H1 (cell line): ENCODE measurements at regions not wholly inside any gene's neighbourhood (a gene's known extent, or its start where the extent isn't known, plus 50 kb on each side); places are given as distances from the start of the nearest gene placed in this dataset.

Experiments
- CTCF ChIA-PET: fragments of 300-600 bp; sonication (Branson Sonifier 250); formaldehyde crosslinking; loops from one replicate; lab custom pipeline; 2021; ENCODE audit not compliant: partially characterized antibody; lab: Charles Lee
- POLR2A ChIA-PET: fragments of 300-600 bp; sonication (Branson Sonifier 250); formaldehyde crosslinking; loops from one replicate; lab custom pipeline; 2021; ENCODE audit warnings: inconsistent platforms; ENCODE audit not compliant: partially characterized antibody; lab: Charles Lee
- DNase-seq, 2 experiments: peaks; one replicate each; pipeline versions ENCODE4 v3.0.0 to v3.0.0-alpha.2; 2010 to 2022; ENCODE audit warnings: low spot score in 2 of 2, low read depth in 1 of 2, mixed read lengths in 1 of 2
- FAIRE-seq: peaks from 2 replicates; lab custom pipeline; 2011; peaks lifted over from hg19 to GRCh38; lab: Jason Lieb, UNC
- H2AFZ ChIP-seq: 2 replicates; pipeline ENCODE4 v1.8.1; 2012; ENCODE audit warnings: low read length, inconsistent platforms
- H2AK5ac ChIP-seq: 2 replicates; pipeline ENCODE4 v1.6.1; 2013; ENCODE audit warnings: low read depth, low read length
- H2BK120ac ChIP-seq: replicated peaks from 2 replicates; pipeline ENCODE3; 2013; ENCODE audit warnings: low read depth, low read length, inconsistent platforms
- H2BK12ac ChIP-seq: 2 replicates; pipeline ENCODE4 v1.6.1; 2013; ENCODE audit warnings: low read depth, low read length
- H2BK15ac ChIP-seq: 2 replicates; pipeline ENCODE4 v1.6.1; 2013; ENCODE audit warnings: low read length
- H2BK20ac ChIP-seq: 2 replicates; pipeline ENCODE4 v1.6.1; 2013; ENCODE audit warnings: low read length
- H2BK5ac ChIP-seq: 2 replicates; pipeline ENCODE4 v1.6.1; 2013; ENCODE audit warnings: low read depth, low read length
- H3K14ac ChIP-seq: 2 replicates; pipeline ENCODE4 v1.6.1; 2013; ENCODE audit warnings: inconsistent platforms; ENCODE audit not compliant: insufficient read length
- H3K18ac ChIP-seq: 2 replicates; pipeline ENCODE4 v1.6.1; 2013; ENCODE audit warnings: low read length; ENCODE audit errors: extremely low read depth
- H3K23ac ChIP-seq: 2 replicates; pipeline ENCODE4 v1.6.1; 2013; ENCODE audit warnings: inconsistent platforms; ENCODE audit not compliant: insufficient read length
- H3K23me2 ChIP-seq: 2 replicates; pipeline ENCODE4 v1.6.1; 2013; ENCODE audit warnings: low read depth, low read length
- H3K27ac ChIP-seq: 2 replicates; pipeline ENCODE4 v1.6.1; 2011; ENCODE audit warnings: low read depth, low read length, inconsistent platforms
- H3K27me3 ChIP-seq, 4 experiments: replicated peaks in 1 of 4; 1 replicate in 1 of 4; 2 replicates in 3 of 4; pipeline versions ENCODE4 v1.6.1 to v1.8.1; 2011 to 2013; ENCODE audit warnings: low read length in 3 of 4, mild to moderate bottlenecking in 3 of 4, inconsistent platforms in 2 of 4, mixed read lengths in 2 of 4, moderate library complexity in 1 of 4; ENCODE audit not compliant: control insufficient read depth in 3 of 4, insufficient read depth in 3 of 4; ENCODE audit errors: extremely low read depth in 1 of 4
- H3K36me3 ChIP-seq, 4 experiments: 2 replicates each; pipeline versions ENCODE4 v1.6.1 to v1.8.1; 2011 to 2013; ENCODE audit warnings: mild to moderate bottlenecking in 4 of 4, low read length in 3 of 4, moderate library complexity in 2 of 4, control low read depth in 1 of 4, inconsistent platforms in 1 of 4; ENCODE audit not compliant: insufficient read depth in 4 of 4, control insufficient read depth in 2 of 4
- H3K4ac ChIP-seq: replicated peaks from 2 replicates; pipeline ENCODE3; 2013; ENCODE audit warnings: low read length, low read depth, mixed read lengths, inconsistent platforms; ENCODE audit not compliant: insufficient read length
- H3K4me1 ChIP-seq, 4 experiments: replicated peaks in 1 of 4; 1 replicate in 1 of 4; 2 replicates in 3 of 4; pipeline versions ENCODE4 v1.6.1 to v1.8.1; 2011 to 2013; ENCODE audit warnings: low read length in 3 of 4, inconsistent platforms in 2 of 4, mixed read lengths in 1 of 4; ENCODE audit not compliant: insufficient read depth in 4 of 4, control insufficient read depth in 3 of 4
- H3K4me2 ChIP-seq, 2 experiments: 2 replicates each; pipeline versions ENCODE4 v1.6.1 to v1.8.1; 2011 to 2013; ENCODE audit warnings: low read depth in 2 of 2, low read length in 2 of 2, control low read depth in 1 of 2, inconsistent platforms in 1 of 2, mild to moderate bottlenecking in 1 of 2; ENCODE audit not compliant: insufficient read depth in 1 of 2
- H3K4me3 ChIP-seq, 4 experiments: fragments of 200-600, 300-600 bp in 1 of 4; sonication (generic), shearing (Covaris generic), sonication (Bioruptor Twin) in 1 of 4; 2 replicates each; pipeline versions ENCODE4 v1.5.1 to v1.8.1; 2011 to 2016; ENCODE audit warnings: low read length in 4 of 4, low read depth in 3 of 4, control low read depth in 2 of 4, inconsistent platforms in 2 of 4, mild to moderate bottlenecking in 2 of 4, mixed read lengths in 1 of 4, moderate library complexity in 1 of 4; ENCODE audit not compliant: insufficient read depth in 2 of 4; ENCODE audit errors: extremely low read depth in 1 of 4
- H3K56ac ChIP-seq: replicated peaks from 2 replicates; pipeline ENCODE3; 2013; ENCODE audit warnings: low read depth, mild to moderate bottlenecking, mixed read lengths, low read length, inconsistent platforms; ENCODE audit not compliant: insufficient read length
- H3K79me1 ChIP-seq: 2 replicates; pipeline ENCODE4 v1.6.1; 2013; ENCODE audit warnings: low read depth, low read length, control low read depth
- H3K79me2 ChIP-seq, 2 experiments: 2 replicates each; pipeline versions ENCODE4 v1.6.1 to v1.8.1; 2012 to 2013; ENCODE audit warnings: low read length in 2 of 2, mild to moderate bottlenecking in 2 of 2, inconsistent platforms in 1 of 2; ENCODE audit not compliant: insufficient read depth in 2 of 2, control insufficient read depth in 1 of 2
- H3K9ac ChIP-seq, 4 experiments: replicated peaks in 1 of 4; 1 replicate in 1 of 4; 2 replicates in 3 of 4; pipeline versions ENCODE4 v1.6.1 to v1.8.1; 2011 to 2013; ENCODE audit warnings: low read depth in 3 of 4, low read length in 3 of 4, control low read depth in 2 of 4, mild to moderate bottlenecking in 2 of 4, moderate library complexity in 2 of 4, inconsistent platforms in 1 of 4; ENCODE audit errors: extremely low read depth in 1 of 4
- H3K9me3 ChIP-seq, 2 experiments: 2 replicates each; pipeline versions ENCODE4 v1.6.1 to v1.8.1; 2012 to 2013; ENCODE audit warnings: mild to moderate bottlenecking in 2 of 2, moderate library complexity in 2 of 2, control low read depth in 1 of 2, inconsistent platforms in 1 of 2, low read depth in 1 of 2, low read length in 1 of 2, mixed read lengths in 1 of 2; ENCODE audit not compliant: insufficient read depth in 2 of 2
- H4K20me1 ChIP-seq, 2 experiments: replicated peaks in 1 of 2; 2 replicates each; pipeline versions ENCODE3 to v1.8.1; 2011 to 2013; ENCODE audit warnings: inconsistent platforms in 2 of 2, low read length in 2 of 2, mild to moderate bottlenecking in 1 of 2; ENCODE audit not compliant: insufficient read depth in 2 of 2, control insufficient read depth in 1 of 2
- H4K5ac ChIP-seq: 2 replicates; pipeline ENCODE4 v1.6.1; 2013; ENCODE audit warnings: low read length, low read depth, mixed read lengths, inconsistent platforms; ENCODE audit not compliant: insufficient read length
- H4K8ac ChIP-seq: 2 replicates; pipeline ENCODE4 v1.8.0; 2013; ENCODE audit warnings: mild to moderate bottlenecking, moderate library complexity, low read length, inconsistent platforms; ENCODE audit not compliant: insufficient read depth; ENCODE audit errors: extremely low read depth
- H4K91ac ChIP-seq: replicated peaks from 2 replicates; pipeline ENCODE3; 2013; ENCODE audit warnings: low read length, mixed read lengths, inconsistent platforms; ENCODE audit not compliant: insufficient read length
- ASH2L ChIP-seq: fragments of 200-600, 300-600 bp; sonication (generic); IDR thresholded peaks from one replicate; pipeline ENCODE4 v1.7.1; 2017; ENCODE audit warnings: low read length
- CBX8 ChIP-seq: fragments of 300-800, 300-1000 bp; sonication (generic); IDR thresholded peaks from 2 replicates; pipeline ENCODE4 v1.7.1; 2016; ENCODE audit warnings: low read depth, low read length, borderline replicate concordance
- CREB1 ChIP-seq: IDR thresholded peaks from 2 replicates; pipeline ENCODE4 v1.6.1; 2012; ENCODE audit warnings: inconsistent platforms
- FOSL1 ChIP-seq: IDR thresholded peaks from 2 replicates; pipeline ENCODE4 v1.6.1; 2011; ENCODE audit warnings: mild to moderate bottlenecking, low read depth, low read length, moderate library complexity; ENCODE audit not compliant: insufficient read depth
- GTF2F1 ChIP-seq: IDR thresholded peaks from 2 replicates; pipeline ENCODE4 v1.6.1; 2012; ENCODE audit warnings: low read depth, low read length, improper control_type of control experiment, borderline replicate concordance
- HDAC6 ChIP-seq: IDR thresholded peaks from one replicate; pipeline ENCODE4 v1.7.1; 2012; ENCODE audit warnings: low read depth, mild to moderate bottlenecking, inconsistent platforms, low read length, moderate library complexity
- JUND ChIP-seq: IDR thresholded peaks from 2 replicates; pipeline ENCODE4 v1.6.1; 2011; ENCODE audit warnings: mild to moderate bottlenecking, improper control_type of control experiment, low read length
- KDM5A ChIP-seq: fragments of 200-600 bp; IDR thresholded peaks from 2 replicates; pipeline ENCODE4 v1.7.1; 2012; ENCODE audit warnings: mild to moderate bottlenecking, low read length, inconsistent platforms, mixed read lengths
- POLR2A ChIP-seq, 2 experiments: IDR thresholded peaks; 1 replicate in 1 of 2; 2 replicates in 1 of 2; pipeline ENCODE4 v1.6.1; 2011; ENCODE audit warnings: low read depth in 2 of 2, low read length in 2 of 2, mild to moderate bottlenecking in 2 of 2; ENCODE audit errors: control extremely low read depth in 1 of 2
- TAF1 ChIP-seq: IDR thresholded peaks from 2 replicates; pipeline ENCODE4 v1.6.1; 2011; ENCODE audit warnings: mild to moderate bottlenecking, low read depth, low read length
- TEAD4 ChIP-seq: IDR thresholded peaks from 2 replicates; pipeline ENCODE4 v1.6.1; 2012; ENCODE audit warnings: low read depth, low read length, inconsistent platforms, mixed read lengths
- ZNF274 ChIP-seq: IDR thresholded peaks from 2 replicates; pipeline ENCODE4 v1.7.0; 2012; ENCODE audit warnings: low read length, borderline replicate concordance; ENCODE audit errors: extremely low read depth
- WGBS, 2 experiments: shearing (Covaris generic) in 1 of 2; methylation state at CpG; one replicate each; pipeline versions ENCODE4 v1.1.6 to v1.1.7; 2013 to 2015; ENCODE audit warnings: low lambda C conversion rate in 2 of 2, mixed read lengths in 2 of 2, inconsistent platforms in 1 of 2, low coverage in 1 of 2, missing lambda C conversion rate in 1 of 2; ENCODE audit not compliant: insufficient replicate concordance in 2 of 2, insufficient coverage in 1 of 2, insufficient read length in 1 of 2; ENCODE audit errors: extremely low coverage in 1 of 2, missing lambda C conversion rate in 1 of 2; 5-methylcytosine and 5-hydroxymethylcytosine counted together

- H3K27me3 ChIP-seq: peaks cover 0 to 4% (median 1%) of the 10 kb centered on the region in 4 experiments; a peak in 1 of 7 replicates
- no peaks in the 10 kb centered on the region for H3K36me3 ChIP-seq
- H3K14ac ChIP-seq: no peak overlapping the region
- H3K23me2 ChIP-seq: peaks cover 4% of the 10 kb centered on the region; the same call in 1 of the 2 replicates
- H4K8ac ChIP-seq: no peak overlapping the region
- DNase-seq (no peak), FAIRE-seq (no peak)
- H3K4me2 ChIP-seq: no peak overlapping the region
- TF ChIP-seq FOSL1 (no peak), KDM5A (no peak), POLR2A (IDR thresholded peaks at IDR 0.05; ENCODE audit: control extremely low read depth in 1 of 2, low read depth in 2 of 2, low read length in 2 of 2) (no peak), JUND (no peak), CREB1 (no peak), CBX8 (no peak), HDAC6 (no peak), TEAD4 (no peak), GTF2F1 (no peak), ASH2L (no peak), TAF1 (no peak), ZNF274 (no peak)
- no peaks in the 10 kb centered on the region for H3K79me2 ChIP-seq
- H3K4me3 ChIP-seq: no peak overlapping the region
- H3K18ac ChIP-seq: no peak overlapping the region
- no peaks in the 10 kb centered on the region for H3K79me1 ChIP-seq
- H2BK15ac ChIP-seq: no peak overlapping the region
- no peak overlapping the region for H3K23ac ChIP-seq
- no peak overlapping the region for H4K91ac ChIP-seq
- no peak overlapping the region for H3K4ac ChIP-seq
- no peak overlapping the region for H4K5ac ChIP-seq
- H2AK5ac ChIP-seq: no peak overlapping the region
- ChIA-PET CTCF (no interaction called here), POLR2A (no interaction called here)
- no peak overlapping the region for H3K56ac ChIP-seq
- H2BK5ac ChIP-seq: no peak overlapping the region
- no peak overlapping the region for H3K27ac ChIP-seq
- no peaks in the 10 kb centered on the region for H4K20me1 ChIP-seq
- no peak overlapping the region for H2BK120ac ChIP-seq
- H2BK12ac ChIP-seq: no peak overlapping the region
- no peak overlapping the region for H2AFZ ChIP-seq
- H3K9ac ChIP-seq: no peak overlapping the region
- 100% methylated on average over 1 of the region's 1 CpG; no CpG with 5 or more reads in 1 of the 2 experiments for WGBS, 2 experiments
- peaks cover 0 to 3% of the 10 kb centered on the region in 2 experiments; a peak in 1 of 4 replicates for H3K9me3 ChIP-seq
- H2BK20ac ChIP-seq: no peak overlapping the region
- peaks cover 2 to 7% (median 4%) of the 10 kb centered on the region in 4 experiments; a peak in 5 of 7 replicates for H3K4me1 ChIP-seq
These were observed 199.0 kb downstream of the IRX1 start for GRCh38 chr5:3794611-3795010.
